ENCODE measurements at regions not wholly inside any gene's neighbourhood (a gene's known extent, or its start where the extent isn't known, plus 50 kb on each side); places are given as distances from the start of the nearest gene placed in this dataset.

GRCh38 chr16:59740858-59741257 lies 1006.7 kb upstream of the GOT2 start (continued):
- TF ChIP-seq REST (IDR thresholded peaks at IDR 0.05; ENCODE audit: unreplicated experiment), result no peak
- no peak for TF ChIP-seq EZH2 (IDR thresholded peaks at IDR 0.05; ENCODE audit: low read depth, unreplicated experiment)
- TF ChIP-seq CTCF (conservative IDR thresholded peaks at IDR 0.05; ENCODE audit: low read depth in 2 of 2), result no peak
- no peak for TF ChIP-seq STAT1 (IDR thresholded peaks at IDR 0.05; ENCODE audit: unreplicated experiment)
- TF ChIP-seq ETS1 (IDR thresholded peaks at IDR 0.05), result no peak
- TF ChIP-seq ZNF114 (CRISPR knock-in tag; IDR thresholded peaks at IDR 0.05), result no peak
- TF ChIP-seq CREB1 (CRISPR knock-in tag; IDR thresholded peaks at IDR 0.05; ENCODE audit: low read depth), result no peak
- no peak for TF ChIP-seq POLR2AphosphoS5 (IDR thresholded peaks at IDR 0.05; ENCODE audit: low read depth)

- no peaks in the 10 kb centered on the region for H3K9me3 Mint-ChIP-seq
- no peak overlapping the region for H3K4me3 Mint-ChIP-seq
- H3K4me1 Mint-ChIP-seq, result no peaks in the 10 kb centered on the region
- Histone ChIP-seq H3K4me1 (ENCODE audit: insufficient read depth) (no peaks in the 10 kb centered on the region), H3K4me2 (no peak overlapping the region), H3K9me2 (ENCODE audit: insufficient read depth) (peaks cover 3% of the 10 kb centered on the region; the same call in 1 of the 2 replicates), H3K36me3 (ENCODE audit: insufficient read depth) (no peaks in the 10 kb centered on the region), H3F3A (replicated peaks; ENCODE audit: low read depth) (no peaks in the 10 kb centered on the region), H3K4me3 (no peak overlapping the region), H3K79me2 (replicated peaks; ENCODE audit: insufficient read depth) (no peaks in the 10 kb centered on the region), H3K27me3 (ENCODE audit: insufficient read depth) (no peaks in the 10 kb centered on the region), H3K27ac (ENCODE audit: low read depth) (no peak overlapping the region), H2AFZ (no peak overlapping the region), H4K20me1 (replicated peaks; ENCODE audit: insufficient read depth) (no peaks in the 10 kb centered on the region)
- H3K27me3 Mint-ChIP-seq (ENCODE audit: insufficient read depth, low read depth, poor library complexity), result no peaks in the 10 kb centered on the region
- DNase-seq (ENCODE audit: low spot score) (no peak), ATAC-seq (no peak)
- no peaks in the 10 kb centered on the region for H3K36me3 Mint-ChIP-seq (ENCODE audit: low read depth)
- no peak overlapping the region for H3K27ac Mint-ChIP-seq
- TF ChIP-seq ETS1 (IDR thresholded peaks at IDR 0.05) (no peak), REST (IDR thresholded peaks at IDR 0.05; ENCODE audit: unreplicated experiment) (no peak), POLR2AphosphoS5 (IDR thresholded peaks at IDR 0.05; ENCODE audit: low read depth) (no peak), CREB1 (CRISPR knock-in tag; IDR thresholded peaks at IDR 0.05; ENCODE audit: low read depth) (no peak), ZNF331 (CRISPR knock-in tag; IDR thresholded peaks at IDR 0.05; ENCODE audit: low read depth) (no peak), ZNF114 (CRISPR knock-in tag; IDR thresholded peaks at IDR 0.05) (no peak)
Observed at GRCh38 chr16:59737274-59737673, 1003.2 kb upstream of the GOT2 start.
